Motor neuron (in vitro differentiated cells): ENCODE measurements at regions not wholly inside any gene's neighbourhood (a gene's known extent, or its start where the extent isn't known, plus 50 kb on each side); places are given as distances from the start of the nearest gene placed in this dataset.
A peak's percentile ranks its signal among the peaks of the same experiment; 100 is the strongest.

ENCODE experiments used
- ATAC-seq, 8 experiments: fragments of 200-7000 bp; cut with Tn5 transposase; replicated peaks in 6 of 8; 2 replicates each; pipeline ENCODE4 v1.8.0; 2021; ENCODE audit warnings: mild to moderate bottlenecking in 8 of 8, moderate library complexity in 8 of 8
- H3K27ac ChIP-seq, 2 donors: fragments of 250-450 bp; sonication (Bioruptor Pico); 2 replicates each; pipeline ENCODE4 v1.9.0; 2021; ENCODE audit warnings: antibody characterized with exemption in 2 of 2, mild to moderate bottlenecking in 2 of 2, moderate library complexity in 1 of 2
- H3K4me1 ChIP-seq, 2 donors: fragments of 250-450 bp; sonication (Bioruptor Pico); replicated peaks in 1 of 2; 2 replicates each; pipeline ENCODE4 v1.6.1; 2021; ENCODE audit warnings: antibody characterized with exemption in 2 of 2, mild to moderate bottlenecking in 2 of 2, moderate library complexity in 1 of 2
- H3K4me3 ChIP-seq, 5 donors: fragments of 250-450 bp; sonication (Bioruptor Pico); 2 replicates each; pipeline ENCODE4 v1.9.0; 2021; ENCODE audit warnings: antibody characterized with exemption in 5 of 5, mild to moderate bottlenecking in 5 of 5, moderate library complexity in 4 of 5
- WGBS, 10 experiments: fragments of 450-650 bp; shearing (Covaris generic); methylation state at CpG; one replicate each; pipeline ENCODE4 v1.0.0; 2022; 5-methylcytosine and 5-hydroxymethylcytosine counted together
- in situ Hi-C, 9 experiments: fragments of 400-800 bp; cut with MboI; loops; one replicate each; pipeline ENCODE4 v1.15.0; 2021; ENCODE audit warnings: low sequenced_read_pairs in 9 of 9, low pct_unique_long_range_greater_than_20kb in 2 of 9; ENCODE audit not compliant: unreplicated experiment in 9 of 9

GRCh38 chr2:196544906-196545433 is 94.5 kb upstream of the CCDC150 start:
- H3K27ac ChIP-seq = no peak overlapping the region
- H3K4me1 ChIP-seq = no peaks in the 10 kb centered on the region
- no peak overlapping the region for H3K4me3 ChIP-seq
- WGBS, 10 experiments = 0 to 100% (median 79%) methylated on average over 1 to 3 of the region's 3 CpGs; no CpG with 5 or more reads in 2 of the 10 experiments
- peak in 2 of 8 experiments; percentile 28 to 39 for ATAC-seq
- in situ Hi-C loops = no loop called here

DNA sequence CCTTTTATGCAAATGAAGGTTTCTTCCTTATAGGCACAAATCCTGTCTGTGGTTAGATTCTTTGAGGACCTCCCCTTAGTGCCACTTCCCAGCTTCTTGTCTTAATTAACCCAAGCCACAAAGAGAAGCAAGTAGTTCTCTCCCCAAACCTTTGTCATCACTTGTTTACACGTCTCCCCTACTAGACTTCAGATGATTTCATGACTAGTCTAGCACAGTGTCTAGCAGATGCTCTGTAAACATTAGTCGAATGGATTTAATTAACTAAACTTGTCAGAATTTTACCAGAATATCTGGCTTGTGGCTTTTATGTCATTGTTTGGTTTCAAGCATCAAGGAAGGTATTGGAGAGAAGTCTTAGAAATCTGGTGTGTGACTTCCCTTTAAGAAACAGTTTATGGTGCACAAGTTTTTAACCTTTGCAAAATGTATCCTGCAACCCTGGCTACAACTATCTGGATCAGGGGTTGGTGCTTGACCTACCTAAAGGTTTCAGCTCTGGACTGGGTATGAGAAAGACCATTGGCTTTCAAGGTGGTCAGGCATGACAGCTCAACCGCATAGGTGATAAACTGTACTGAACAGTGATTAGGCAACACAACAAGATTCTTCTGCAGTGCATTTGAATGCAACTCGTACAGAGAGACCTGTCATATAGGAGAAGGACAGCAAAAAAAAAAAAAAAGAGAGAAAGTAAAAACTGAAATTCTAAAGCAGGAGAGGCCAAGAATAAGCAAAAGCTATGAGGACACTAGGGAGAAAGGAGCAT is 93.2 kb upstream of the CCDC150 start:
- 22 to 100% (median 74%) methylated on average over 1 to 4 of the region's 4 CpGs for WGBS, 10 experiments
- peaks cover 0 to 5% of the 10 kb centered on the region in 2 donors for H3K4me1 ChIP-seq
- H3K27ac ChIP-seq = no peak overlapping the region
- in situ Hi-C loops = no loop called here
- H3K4me3 ChIP-seq = no peak overlapping the region
- ATAC-seq = no peak

DNA sequence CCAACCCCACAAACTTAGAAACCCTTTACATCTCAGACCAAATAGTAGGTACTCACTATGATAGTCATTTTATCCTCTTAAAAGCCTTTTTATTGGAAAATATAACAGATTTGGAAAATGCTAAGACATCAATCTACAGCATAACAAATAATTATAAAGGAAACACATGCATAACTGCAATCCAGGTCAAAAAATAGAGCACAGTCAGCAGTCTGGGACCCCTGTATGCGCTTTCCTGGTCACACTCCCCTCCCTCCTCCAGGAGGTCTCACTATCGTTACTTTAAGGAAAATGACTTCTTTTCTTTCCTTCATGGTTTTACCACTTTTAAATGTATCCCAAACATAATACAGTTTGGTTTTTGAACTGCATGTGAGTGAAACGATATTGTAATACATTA is 90.5 kb upstream of the CCDC150 start:
- Histone ChIP-seq H3K4me3 (no peak overlapping the region), H3K27ac (no peak overlapping the region), H3K4me1 (peaks cover 0 to 5% of the 10 kb centered on the region in 2 donors)
- in situ Hi-C loops = no loop called here
- 86 to 100% (median 99%) methylated on average over 1 to 3 of the region's 3 CpGs for WGBS, 10 experiments
- ATAC-seq = no peak

DNA sequence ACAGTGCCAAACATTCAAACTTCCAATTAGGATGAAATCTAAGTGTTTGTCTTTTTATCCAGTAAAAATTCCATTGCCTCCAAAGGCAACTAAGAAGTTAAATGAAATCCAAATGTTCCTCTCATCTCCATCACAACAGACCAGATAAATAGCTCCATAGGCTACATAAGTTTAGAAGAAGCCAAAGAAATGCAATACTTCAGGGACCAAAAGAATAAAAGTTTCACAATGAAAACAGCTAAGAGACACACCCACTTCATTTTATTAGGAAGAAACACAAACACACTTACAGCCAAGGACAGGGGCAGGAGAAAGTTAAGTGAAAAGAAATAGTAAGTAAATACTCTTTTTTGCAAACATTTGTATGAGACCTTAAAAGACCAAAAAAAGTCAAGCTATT is 88.5 kb upstream of the CCDC150 start:
- Histone ChIP-seq H3K4me3 (no peak overlapping the region), H3K4me1 (peaks cover 0 to 5% of the 10 kb centered on the region in 2 donors), H3K27ac (no peak overlapping the region)
- peak in 2 of 8 experiments; percentile 26 to 85 for ATAC-seq
- in situ Hi-C loops = no loop called here

DNA sequence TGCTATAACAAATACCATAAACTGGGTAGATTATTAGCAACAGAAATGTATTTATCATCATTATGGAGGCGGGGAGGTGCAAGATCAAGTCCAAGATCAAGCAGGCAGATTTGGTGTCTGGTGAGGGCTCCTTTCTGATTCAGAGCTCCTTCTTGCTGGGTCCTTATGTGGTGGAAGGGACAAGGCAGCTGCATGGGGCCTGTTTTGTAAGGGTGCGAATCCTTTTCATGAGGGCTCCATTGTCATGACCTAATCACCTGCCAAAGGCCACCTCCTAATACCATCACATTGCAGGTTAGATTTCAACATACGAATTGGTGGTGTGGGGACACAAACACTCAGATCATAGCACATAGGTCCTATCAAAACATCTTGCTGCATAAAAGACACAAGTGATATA is 84.4 kb upstream of the CCDC150 start:
- no peak overlapping the region for H3K27ac ChIP-seq
- no peak for ATAC-seq
- peaks cover 0 to 5% of the 10 kb centered on the region in 2 donors for H3K4me1 ChIP-seq
- WGBS, 10 experiments = 57 to 100% (median 90%) methylated on average over 1 to 3 of the region's 3 CpGs; no CpG with 5 or more reads in 1 of the 10 experiments
- in situ Hi-C loops = no loop called here
- no peak overlapping the region for H3K4me3 ChIP-seq

- Histone ChIP-seq H3K4me3 (no peak overlapping the region), H3K4me1 (peaks cover 0 to 3% of the 10 kb centered on the region in 2 donors), H3K27ac (no peak overlapping the region)
- ATAC-seq = no peak
- in situ Hi-C loops = no loop called here
- 67 to 100% (median 88%) methylated on average over 1 of the region's 1 CpG; no CpG with 5 or more reads in 4 of the 10 experiments for WGBS, 10 experiments
These were observed 83.8 kb upstream of the CCDC150 start for GRCh38 chr2:196555726-196556125.

- WGBS, 10 experiments = 73 to 100% (median 89%) methylated on average over 1 to 3 of the region's 3 CpGs; no CpG with 5 or more reads in 1 of the 10 experiments
- in situ Hi-C loops = no loop called here
- H3K27ac ChIP-seq = no peak overlapping the region
- no peaks in the 10 kb centered on the region for H3K4me1 ChIP-seq
- H3K4me3 ChIP-seq = no peak overlapping the region
- no peak for ATAC-seq
These were observed 81.0 kb upstream of the CCDC150 start for GRCh38 chr2:196558497-196558896.

DNA sequence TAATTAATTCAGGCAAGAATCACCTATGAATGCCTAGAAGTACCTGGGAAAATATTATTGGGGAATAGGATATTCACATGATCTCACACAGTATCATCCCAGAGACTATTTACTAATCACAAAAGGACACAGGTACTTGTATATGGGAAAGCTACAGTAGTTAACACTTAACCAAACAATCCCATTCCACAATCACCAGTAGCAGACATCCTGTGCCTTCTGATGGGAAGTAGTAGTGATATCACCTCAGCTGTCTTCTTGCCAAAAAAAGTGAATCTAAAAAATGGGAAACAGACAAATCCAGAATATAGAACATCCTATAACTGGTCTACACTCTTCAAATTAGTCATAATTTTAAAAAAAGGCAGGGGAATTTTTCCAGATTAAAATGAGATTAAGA is 75.6 kb upstream of the CCDC150 start:
- in situ Hi-C loops = no loop called here
- no peak for ATAC-seq
- H3K4me1 ChIP-seq = peaks cover 0 to 2% of the 10 kb centered on the region in 2 donors

GRCh38 chr2:196565106-196565765 is 74.3 kb upstream of the CCDC150 start:
- Histone ChIP-seq H3K27ac (no peak overlapping the region), H3K4me1 (peaks cover 0 to 2% of the 10 kb centered on the region in 2 donors), H3K4me3 (no peak overlapping the region)
- in situ Hi-C loops = no loop called here
- WGBS, 10 experiments = 40 to 100% (median 100%) methylated on average over 1 of the region's 1 CpG; no CpG with 5 or more reads in 2 of the 10 experiments
- ATAC-seq = no peak

More for the DNA sequence above, 75.6 kb upstream of the CCDC150 start:
- no peak overlapping the region for H3K27ac ChIP-seq
- H3K4me3 ChIP-seq = no peak overlapping the region

DNA sequence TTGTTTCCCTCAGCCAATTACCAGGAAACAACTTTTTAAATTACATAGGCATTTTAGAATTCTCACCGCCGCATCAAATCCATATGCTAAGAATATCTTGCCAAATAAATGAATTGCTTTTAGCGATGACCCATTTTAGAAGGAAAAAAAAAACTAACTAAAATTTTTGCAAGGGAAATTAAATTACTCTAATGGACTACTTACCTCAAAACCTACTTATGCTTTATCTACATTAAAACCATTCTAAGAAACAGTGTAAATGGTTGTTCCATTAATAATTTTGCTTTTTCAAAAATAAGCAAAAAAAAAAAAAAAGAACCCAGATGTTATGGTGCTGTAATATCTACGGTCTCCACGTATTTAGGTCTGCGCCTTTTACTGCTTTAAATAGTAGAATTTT is 73.5 kb upstream of the CCDC150 start:
- ATAC-seq = no peak
- in situ Hi-C loops = no loop called here
- H3K4me1 ChIP-seq = peaks cover 0 to 2% of the 10 kb centered on the region in 2 donors
- 73 to 99% (median 91%) methylated on average over 3 to 6 of the region's 6 CpGs for WGBS, 10 experiments
- H3K27ac ChIP-seq = no peak overlapping the region
- H3K4me3 ChIP-seq = no peak overlapping the region

DNA sequence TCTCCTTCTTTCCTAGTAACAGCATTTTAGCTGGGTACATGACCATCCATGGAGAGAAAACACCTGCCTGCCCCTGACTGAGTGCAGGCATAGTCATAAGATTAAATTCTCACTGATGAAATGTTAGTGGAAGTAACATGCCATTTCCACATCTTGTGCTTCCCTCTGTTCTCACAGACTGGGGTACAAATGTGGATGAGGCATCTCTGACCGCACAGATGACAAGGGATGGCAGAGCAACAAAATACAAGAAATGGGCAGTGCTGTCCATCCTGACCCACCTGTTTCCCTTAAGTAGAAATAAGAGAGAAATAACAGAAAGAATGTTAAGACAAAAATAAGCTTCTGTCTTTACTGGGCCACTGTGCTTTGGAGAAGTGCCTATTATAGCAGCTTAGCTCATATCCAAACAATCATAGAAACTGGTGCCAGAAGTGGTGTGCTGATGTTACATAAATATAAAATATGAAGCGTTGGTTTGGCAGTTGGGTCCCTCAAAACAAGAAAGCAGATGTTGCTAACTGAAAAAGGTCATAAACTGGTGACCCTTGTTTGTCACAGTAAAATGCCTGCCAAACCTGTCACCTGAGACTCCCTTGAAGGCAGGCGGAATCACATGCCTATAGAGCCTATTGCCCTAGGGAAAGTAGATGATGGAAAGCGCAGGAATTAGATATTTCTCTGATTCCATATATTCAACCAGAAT is 72.4 kb upstream of the CCDC150 start:
- peak in 3 of 8 experiments; percentile 31 to 60 (median 56) for ATAC-seq
- H3K27ac ChIP-seq = no peak overlapping the region
- in situ Hi-C loops = no loop called here

DNA sequence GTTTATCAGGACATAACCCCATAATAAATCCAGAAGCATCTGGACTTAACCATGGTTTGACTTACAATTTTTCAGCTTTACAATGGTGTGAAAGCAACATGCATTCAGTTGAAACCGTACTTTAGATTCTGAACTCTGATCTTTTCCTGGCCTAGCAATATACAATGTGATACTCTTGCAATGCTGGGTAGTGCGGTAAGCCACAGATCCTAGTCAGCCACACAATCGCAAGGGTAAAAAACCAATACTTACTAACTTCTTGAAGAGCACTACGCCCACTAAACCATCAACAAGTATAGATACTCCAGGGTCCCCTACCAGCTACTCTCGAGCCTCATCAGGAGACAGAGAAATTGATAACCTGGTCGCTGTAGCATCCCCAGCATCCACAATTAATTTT is 71.0 kb upstream of the CCDC150 start:
- no peak for ATAC-seq
- WGBS, 10 experiments = 72 to 100% (median 92%) methylated on average over 1 to 6 of the region's 6 CpGs; no CpG with 5 or more reads in 4 of the 10 experiments
- Histone ChIP-seq H3K27ac (no peak overlapping the region), H3K4me3 (no peak overlapping the region), H3K4me1 (peaks cover 0 to 2% of the 10 kb centered on the region in 2 donors)
- in situ Hi-C loops = no loop called here

More for the DNA sequence above, 72.4 kb upstream of the CCDC150 start:
- no peak overlapping the region for H3K4me3 ChIP-seq
- 30 to 100% (median 75%) methylated on average over 1 to 4 of the region's 4 CpGs; no CpG with 5 or more reads in 1 of the 10 experiments for WGBS, 10 experiments
- peaks cover 0 to 2% of the 10 kb centered on the region in 2 donors for H3K4me1 ChIP-seq

- no peak overlapping the region for H3K27ac ChIP-seq
- in situ Hi-C loops = no loop called here
- H3K4me1 ChIP-seq = peaks cover under 1% of the 10 kb centered on the region in 2 donors
- 40 to 100% (median 69%) methylated on average over 1 of the region's 1 CpG; no CpG with 5 or more reads in 4 of the 10 experiments for WGBS, 10 experiments
- no peak overlapping the region for H3K4me3 ChIP-seq
- no peak for ATAC-seq
These were observed 54.6 kb upstream of the CCDC150 start for GRCh38 chr2:196584903-196585302.
